Testis (tissue), 2 donors: ENCODE measurements at regions not wholly inside any gene's neighbourhood (a gene's known extent, or its start where the extent isn't known, plus 50 kb on each side); places are given as distances from the start of the nearest gene placed in this dataset.

ENCODE experiments used
- DNase-seq: peaks from one replicate; pipeline ENCODE4 v3.0.0-alpha.2; 2019
- H3K27ac ChIP-seq, 2 donors: fragments of 200-600 bp; sonication (generic); one replicate each; pipeline ENCODE4 v1.5.1; 2019
- H3K27me3 ChIP-seq: fragments of 200-600 bp; sonication (generic); one replicate; pipeline ENCODE4 v1.5.1; 2019
- H3K36me3 ChIP-seq: fragments of 200-600 bp; sonication (generic); one replicate; pipeline ENCODE4 v1.5.1; 2017; ENCODE audit warnings: low read depth; ENCODE audit errors: missing control alignments
- H3K4me1 ChIP-seq: fragments of 200-600 bp; sonication (generic); one replicate; pipeline ENCODE4 v1.5.1; 2019
- H3K4me3 ChIP-seq, 2 donors: fragments of 200-600 bp; sonication (generic); one replicate each; pipeline ENCODE4 v1.5.1; 2017 to 2019
- H3K9me3 ChIP-seq: fragments of 200-600 bp; sonication (generic); one replicate; pipeline ENCODE4 v1.5.1; 2017
- POLR2A ChIP-seq: fragments of 450-650 bp; IDR thresholded peaks from one replicate; pipeline ENCODE4 v1.6.1; 2017; ENCODE audit warnings: antibody characterized with exemption, mild to moderate bottlenecking, moderate library complexity
- WGBS, 2 donors: methylation state at CpG; one replicate each; pipeline ENCODE4 v1.1.5; 2018; 5-methylcytosine and 5-hydroxymethylcytosine counted together
- intact Hi-C: fragments of 100-400 bp; cut with DNase I; formaldehyde crosslinking; loops from one replicate; pipeline ENCODE4 v1.15.1; 2023; ENCODE audit warnings: low total_unique reads
- TF ChIP-seq, protein P1 (sequence below), 3 experiments: fragments of 450-650 bp in 2 of 3; fragments of 200-600 bp in 1 of 3; sonication (generic) in 1 of 3; IDR thresholded peaks; one replicate each; pipeline ENCODE4 v1.5.1; 2016 to 2019; ENCODE audit warnings: antibody characterized with exemption in 3 of 3, mild to moderate bottlenecking in 2 of 3, moderate library complexity in 1 of 3

DNA sequence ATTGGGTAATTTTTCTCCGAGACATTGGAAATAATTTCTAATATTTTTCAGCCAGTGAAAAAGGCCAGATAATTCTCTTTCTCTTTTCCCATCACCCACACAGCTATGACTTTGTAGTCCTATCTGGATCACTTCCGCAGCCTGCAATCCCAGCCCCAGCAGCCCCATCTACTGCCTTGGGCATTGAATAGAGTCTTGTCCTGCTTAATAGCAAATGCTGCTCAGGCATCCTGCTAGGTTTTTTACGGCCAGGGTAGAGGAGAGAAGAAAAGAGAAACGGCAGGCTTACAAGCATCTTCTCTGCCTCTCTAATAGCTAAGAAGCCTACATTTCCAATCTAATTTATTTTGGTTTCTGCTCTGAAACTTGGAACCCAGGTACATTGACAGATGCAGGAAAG lies 154.3 kb upstream of the B3GAT1 start:
- H3K9me3 ChIP-seq, result no peaks in the 10 kb centered on the region
- H3K27ac ChIP-seq, result no peak overlapping the region
- intact Hi-C loops, result no loop called here
- WGBS, 2 donors, result 72 to 75% methylated on average over 4 of the region's 4 CpGs
- peaks cover 2% of the 10 kb centered on the region for H3K4me1 ChIP-seq
- no peak for DNase-seq
- H3K36me3 ChIP-seq, result no peaks in the 10 kb centered on the region
- H3K27me3 ChIP-seq, result no peaks in the 10 kb centered on the region
- no peak overlapping the region for H3K4me3 ChIP-seq
- TF ChIP-seq, protein P1, sequence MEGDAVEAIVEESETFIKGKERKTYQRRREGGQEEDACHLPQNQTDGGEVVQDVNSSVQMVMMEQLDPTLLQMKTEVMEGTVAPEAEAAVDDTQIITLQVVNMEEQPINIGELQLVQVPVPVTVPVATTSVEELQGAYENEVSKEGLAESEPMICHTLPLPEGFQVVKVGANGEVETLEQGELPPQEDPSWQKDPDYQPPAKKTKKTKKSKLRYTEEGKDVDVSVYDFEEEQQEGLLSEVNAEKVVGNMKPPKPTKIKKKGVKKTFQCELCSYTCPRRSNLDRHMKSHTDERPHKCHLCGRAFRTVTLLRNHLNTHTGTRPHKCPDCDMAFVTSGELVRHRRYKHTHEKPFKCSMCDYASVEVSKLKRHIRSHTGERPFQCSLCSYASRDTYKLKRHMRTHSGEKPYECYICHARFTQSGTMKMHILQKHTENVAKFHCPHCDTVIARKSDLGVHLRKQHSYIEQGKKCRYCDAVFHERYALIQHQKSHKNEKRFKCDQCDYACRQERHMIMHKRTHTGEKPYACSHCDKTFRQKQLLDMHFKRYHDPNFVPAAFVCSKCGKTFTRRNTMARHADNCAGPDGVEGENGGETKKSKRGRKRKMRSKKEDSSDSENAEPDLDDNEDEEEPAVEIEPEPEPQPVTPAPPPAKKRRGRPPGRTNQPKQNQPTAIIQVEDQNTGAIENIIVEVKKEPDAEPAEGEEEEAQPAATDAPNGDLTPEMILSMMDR (IDR thresholded peaks at IDR 0.05), result no peak
- TF ChIP-seq POLR2A, result no peak

DNA sequence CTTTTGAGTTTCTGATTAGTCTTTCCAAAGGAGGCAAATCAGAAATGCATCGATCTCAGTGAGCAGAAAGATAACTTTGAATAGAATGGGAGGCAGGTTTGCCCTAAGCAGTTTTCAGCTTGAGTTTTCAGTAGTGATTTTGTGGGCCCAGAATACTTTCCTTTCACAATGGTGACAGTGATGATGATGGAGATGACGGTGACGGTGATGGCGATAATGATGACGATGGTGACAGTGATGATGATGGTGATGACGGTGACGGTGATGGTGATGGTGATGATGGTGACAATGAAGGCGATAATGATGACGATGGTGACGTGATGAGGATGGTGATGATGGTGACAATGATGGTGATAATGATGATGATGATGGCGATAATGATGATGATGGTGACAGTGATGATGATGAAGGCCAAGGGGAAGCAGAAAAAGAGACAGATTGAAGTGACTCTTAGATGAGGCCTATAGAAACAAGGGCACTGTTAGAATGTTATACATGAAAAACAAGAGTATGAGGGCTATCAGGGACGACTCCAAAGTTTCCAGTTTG lies 153.4 kb upstream of the B3GAT1 start:
- 70 to 77% methylated on average over 12 of the region's 12 CpGs for WGBS, 2 donors
- H3K9me3 ChIP-seq, result no peaks in the 10 kb centered on the region
- H3K4me1 ChIP-seq, result peaks cover 2% of the 10 kb centered on the region
- no peaks in the 10 kb centered on the region for H3K36me3 ChIP-seq
- intact Hi-C loops, result no loop called here
- no peak overlapping the region for H3K27ac ChIP-seq
- no peak overlapping the region for H3K4me3 ChIP-seq
- no peaks in the 10 kb centered on the region for H3K27me3 ChIP-seq
- TF ChIP-seq POLR2A, result no peak
- TF ChIP-seq, protein P1 (IDR thresholded peaks at IDR 0.05), result no peak
- peak; percentile 5 for DNase-seq

GRCh38 chr11:134564472-134565200 lies 152.6 kb upstream of the B3GAT1 start:
- no peaks in the 10 kb centered on the region for H3K27me3 ChIP-seq
- H3K4me1 ChIP-seq, result peaks cover 2% of the 10 kb centered on the region
- H3K27ac ChIP-seq, result no peak overlapping the region
- no peak overlapping the region for H3K4me3 ChIP-seq
- WGBS, 2 donors, result 88 to 89% methylated on average over 6 of the region's 6 CpGs
- H3K9me3 ChIP-seq, result no peaks in the 10 kb centered on the region
- peak; percentile 4 for DNase-seq
- intact Hi-C loops, result no loop called here
- no peaks in the 10 kb centered on the region for H3K36me3 ChIP-seq
- TF ChIP-seq, protein P1 (IDR thresholded peaks at IDR 0.05), result no peak
- TF ChIP-seq POLR2A, result no peak

GRCh38 chr11:134562941-134563471 lies 151.0 kb upstream of the B3GAT1 start:
- Histone ChIP-seq H3K9me3 (no peaks in the 10 kb centered on the region), H3K4me3 (no peak overlapping the region), H3K36me3 (no peaks in the 10 kb centered on the region), H3K27ac (no peak overlapping the region), H3K4me1 (peaks cover 2% of the 10 kb centered on the region), H3K27me3 (no peaks in the 10 kb centered on the region)
- 84 to 91% methylated on average over 3 to 7 of the region's 7 CpGs for WGBS, 2 donors
- peak; percentile 8 for DNase-seq
- intact Hi-C loops, result no loop called here
- TF ChIP-seq POLR2A, result no peak
- TF ChIP-seq, protein P1 (IDR thresholded peaks at IDR 0.05), result no peak
